Kidney epithelial cell (primary cell): ENCODE measurements at regions not wholly inside any gene's neighbourhood (a gene's known extent, or its start where the extent isn't known, plus 50 kb on each side); places are given as distances from the start of the nearest gene placed in this dataset.

Experiments
- DNase-seq: peaks from one replicate; pipeline ENCODE4 v3.0.0-alpha.2; 2010; ENCODE audit warnings: low read depth
- H3K27me3 ChIP-seq: 2 replicates; pipeline ENCODE4 v1.6.0; 2011; ENCODE audit warnings: low read length; ENCODE audit not compliant: control insufficient read depth, insufficient read depth
- H3K36me3 ChIP-seq: 2 replicates; pipeline ENCODE4 v1.5.1; 2011; ENCODE audit warnings: low read length; ENCODE audit not compliant: control insufficient read depth, insufficient read depth
- H3K4me3 ChIP-seq: 2 replicates; pipeline ENCODE4 v1.5.1; 2011; ENCODE audit warnings: low read depth, mild to moderate bottlenecking, control low read depth, low read length
- TF ChIP-seq, protein P1 (sequence below): IDR thresholded peaks from 2 replicates; pipeline ENCODE4 v1.5.1; 2011; ENCODE audit warnings: mild to moderate bottlenecking, moderate library complexity, low read length, control low read depth, inconsistent platforms; ENCODE audit not compliant: insufficient read depth, poor library complexity, severe bottlenecking

DNA sequence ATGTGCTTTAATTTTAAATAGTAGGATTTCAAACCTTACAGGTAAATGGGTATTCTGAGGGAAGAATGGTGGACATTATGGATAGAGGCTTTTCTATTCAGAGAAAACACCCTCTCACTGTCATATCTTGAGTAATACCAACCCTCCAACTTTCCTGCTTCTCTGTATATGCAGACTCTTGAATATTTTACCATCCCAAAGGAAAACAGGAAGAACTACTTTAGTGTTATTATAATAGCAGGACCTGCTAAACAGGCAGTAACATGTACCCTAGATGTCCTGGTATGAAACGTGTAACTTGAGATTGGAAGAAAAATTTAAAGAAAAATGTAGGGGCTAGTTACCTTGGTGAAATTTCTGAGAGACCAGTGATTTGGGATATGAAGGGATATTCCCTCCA is 82.9 kb upstream of the TRHDE start:
- H3K36me3 ChIP-seq: no peaks in the 10 kb centered on the region
- H3K27me3 ChIP-seq: no peaks in the 10 kb centered on the region
- H3K4me3 ChIP-seq: no peak overlapping the region
- DNase-seq: no peak
- TF ChIP-seq, protein P1, sequence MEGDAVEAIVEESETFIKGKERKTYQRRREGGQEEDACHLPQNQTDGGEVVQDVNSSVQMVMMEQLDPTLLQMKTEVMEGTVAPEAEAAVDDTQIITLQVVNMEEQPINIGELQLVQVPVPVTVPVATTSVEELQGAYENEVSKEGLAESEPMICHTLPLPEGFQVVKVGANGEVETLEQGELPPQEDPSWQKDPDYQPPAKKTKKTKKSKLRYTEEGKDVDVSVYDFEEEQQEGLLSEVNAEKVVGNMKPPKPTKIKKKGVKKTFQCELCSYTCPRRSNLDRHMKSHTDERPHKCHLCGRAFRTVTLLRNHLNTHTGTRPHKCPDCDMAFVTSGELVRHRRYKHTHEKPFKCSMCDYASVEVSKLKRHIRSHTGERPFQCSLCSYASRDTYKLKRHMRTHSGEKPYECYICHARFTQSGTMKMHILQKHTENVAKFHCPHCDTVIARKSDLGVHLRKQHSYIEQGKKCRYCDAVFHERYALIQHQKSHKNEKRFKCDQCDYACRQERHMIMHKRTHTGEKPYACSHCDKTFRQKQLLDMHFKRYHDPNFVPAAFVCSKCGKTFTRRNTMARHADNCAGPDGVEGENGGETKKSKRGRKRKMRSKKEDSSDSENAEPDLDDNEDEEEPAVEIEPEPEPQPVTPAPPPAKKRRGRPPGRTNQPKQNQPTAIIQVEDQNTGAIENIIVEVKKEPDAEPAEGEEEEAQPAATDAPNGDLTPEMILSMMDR: no peak

DNA sequence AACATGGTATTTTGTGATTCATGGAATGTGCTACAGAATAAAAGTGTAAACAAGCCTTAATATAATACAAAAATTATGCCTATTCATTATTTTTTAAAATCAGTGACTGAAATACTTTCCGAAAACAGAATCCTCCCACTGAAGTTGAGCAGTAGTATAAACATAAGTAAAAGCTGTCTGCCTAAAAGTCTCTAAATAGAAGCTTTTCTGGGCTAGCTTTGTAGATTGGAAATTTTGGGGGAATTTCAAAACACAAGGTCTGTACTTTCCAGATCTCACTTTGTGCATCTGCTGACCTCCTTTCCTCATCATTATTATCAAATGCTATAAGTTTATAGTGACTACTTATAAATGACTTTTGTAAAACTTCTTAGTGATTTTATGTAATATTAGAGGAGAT is 80.4 kb upstream of the TRHDE start:
- no peak overlapping the region for H3K4me3 ChIP-seq
- DNase-seq: no peak
- no peaks in the 10 kb centered on the region for H3K36me3 ChIP-seq
- no peaks in the 10 kb centered on the region for H3K27me3 ChIP-seq
- TF ChIP-seq, protein P1: no peak

DNA sequence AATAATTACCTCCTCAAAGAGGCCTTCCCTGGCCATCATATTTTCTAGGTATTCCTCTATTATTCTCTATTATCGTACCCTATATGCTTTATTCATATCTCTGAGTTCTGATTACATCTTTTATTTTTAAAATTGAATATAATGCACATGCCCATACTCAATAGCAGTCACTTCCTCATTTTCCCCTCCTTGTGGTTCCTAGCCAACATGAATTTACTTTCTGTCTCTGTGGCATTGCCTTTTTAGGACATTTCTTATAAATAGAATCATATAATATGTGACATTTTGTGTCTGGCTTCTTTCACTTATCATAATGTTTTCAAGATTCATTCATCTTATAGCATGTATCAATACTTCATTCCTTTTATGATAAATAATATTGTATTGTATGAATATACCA is 74.4 kb upstream of the TRHDE start:
- H3K36me3 ChIP-seq: no peaks in the 10 kb centered on the region
- TF ChIP-seq, protein P1: no peak
- H3K4me3 ChIP-seq: no peak overlapping the region
- H3K27me3 ChIP-seq: no peaks in the 10 kb centered on the region
- no peak for DNase-seq

DNA sequence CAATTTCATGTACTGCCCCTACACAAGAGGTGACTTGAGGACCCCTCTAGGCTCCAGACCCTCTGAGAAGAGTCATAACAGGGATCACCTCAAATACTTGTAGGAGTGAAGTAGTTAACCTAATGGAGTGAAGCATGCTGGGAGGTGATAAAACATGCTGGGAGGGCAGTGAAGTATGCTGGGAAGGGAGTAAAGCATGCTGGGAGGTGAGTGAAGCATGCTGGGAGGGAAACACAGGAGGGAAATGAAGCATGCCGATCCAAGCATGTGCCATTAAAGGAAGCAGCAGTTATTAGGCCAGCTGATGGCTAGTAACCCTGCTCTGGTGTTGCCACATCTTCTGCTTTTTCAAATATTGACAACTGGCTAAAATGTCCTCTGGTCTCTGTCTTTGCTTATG is 70.7 kb upstream of the TRHDE start:
- TF ChIP-seq, protein P1: no peak
- H3K4me3 ChIP-seq: no peak overlapping the region

DNA sequence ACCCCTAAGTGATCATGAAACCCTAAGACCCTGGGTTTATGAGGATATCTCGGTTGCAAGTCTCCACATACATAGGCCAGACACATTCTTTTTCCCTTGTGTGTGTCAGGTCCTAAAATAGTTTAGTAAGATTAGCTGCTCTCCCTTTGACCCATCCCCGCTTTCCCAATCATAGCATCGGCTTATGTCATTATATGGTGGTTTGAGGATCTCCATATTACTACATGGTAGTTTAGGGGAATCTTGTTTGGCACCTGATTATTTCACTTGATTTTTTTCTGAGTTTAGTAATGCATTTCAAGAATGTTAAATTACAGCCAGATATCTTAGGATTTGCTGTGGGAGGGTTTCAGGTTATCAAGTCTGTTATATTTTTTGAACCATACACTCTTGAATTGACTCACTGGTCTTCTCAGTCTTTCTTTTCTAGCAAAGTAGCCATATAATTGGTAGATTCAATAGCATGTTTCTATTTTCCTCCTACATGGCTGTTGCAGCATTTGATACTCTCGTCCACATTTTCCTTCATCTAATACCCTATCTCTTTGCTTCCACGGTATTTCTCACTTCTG is 68.3 kb upstream of the TRHDE start:
- H3K4me3 ChIP-seq: no peak overlapping the region
- no peaks in the 10 kb centered on the region for H3K27me3 ChIP-seq
- DNase-seq: no peak
- TF ChIP-seq, protein P1: no peak
- no peaks in the 10 kb centered on the region for H3K36me3 ChIP-seq

More for the DNA sequence above, 70.7 kb upstream of the TRHDE start:
- Histone ChIP-seq H3K36me3 (no peaks in the 10 kb centered on the region), H3K27me3 (no peaks in the 10 kb centered on the region)
- no peak for DNase-seq

- Histone ChIP-seq H3K4me3 (no peak overlapping the region), H3K27me3 (no peaks in the 10 kb centered on the region), H3K36me3 (no peaks in the 10 kb centered on the region)
- TF ChIP-seq, protein P1: no peak
- no peak for DNase-seq
Measured at GRCh38 chr12:72207079-72207478, 65.1 kb upstream of the TRHDE start.
